SKM-1 treated with dmso at 0.1 percent for 144 hours (cell line): ENCODE measurements at regions not wholly inside any gene's neighbourhood (a gene's known extent, or its start where the extent isn't known, plus 50 kb on each side); places are given as distances from the start of the nearest gene placed in this dataset.
A peak's percentile ranks its signal among the peaks of the same experiment; 100 is the strongest.

Experiments
- DNase-seq: peaks from one replicate; lab custom pipeline; 2025; ENCODE audit not compliant: unreplicated experiment; lab: John Stamatoyannopoulos, UW

- DNase-seq, result no peak
These were observed 873.8 kb upstream of the GCFC2 start for GRCh38 chr2:76584474-76584873.

DNA sequence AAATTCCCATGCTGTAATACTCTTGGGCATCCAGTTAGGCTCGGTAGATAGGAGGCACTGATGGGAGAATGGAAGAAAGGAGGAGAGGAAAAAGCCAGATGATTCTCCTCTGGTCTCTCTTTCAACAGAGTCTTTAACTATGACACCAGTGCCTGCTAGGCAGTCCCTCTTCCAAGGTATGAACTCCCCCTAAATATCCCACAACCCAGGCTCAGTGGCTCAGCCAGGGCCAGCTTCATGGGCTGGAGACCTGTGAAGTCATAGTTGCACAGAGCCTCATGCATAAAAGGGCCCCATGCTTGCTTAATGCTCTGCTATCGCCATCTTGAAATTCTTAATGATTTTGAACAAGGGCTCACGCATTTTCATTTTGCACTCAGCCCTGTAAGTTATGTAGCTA, 869.2 kb upstream of the GCFC2 start:
- DNase-seq, result no peak

- DNase-seq, result no peak
These were observed 862.3 kb upstream of the GCFC2 start for GRCh38 chr2:76572981-76573380.

DNA sequence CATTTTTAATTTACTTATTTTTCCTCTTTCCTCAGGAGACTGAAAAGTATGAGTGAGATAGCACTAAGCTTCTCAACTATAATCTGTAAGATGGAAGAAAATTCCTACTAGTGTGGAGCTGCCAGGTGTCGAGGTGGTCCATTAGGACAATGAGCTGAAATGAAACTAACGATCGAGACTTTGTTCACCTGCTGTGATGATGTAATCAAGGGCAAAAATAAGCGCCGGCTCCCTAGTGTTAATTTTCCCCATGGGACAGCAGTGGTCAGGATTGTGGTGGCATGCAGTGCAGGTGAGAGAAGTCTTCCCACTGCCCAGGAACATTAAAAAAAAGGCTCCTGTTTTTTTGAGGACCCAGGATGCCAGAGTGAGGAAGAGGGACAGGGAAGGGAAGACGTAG, 859.1 kb upstream of the GCFC2 start:
- no peak for DNase-seq

- DNase-seq, result no peak
These were observed 856.8 kb upstream of the GCFC2 start for GRCh38 chr2:76567478-76567877.

GRCh38 chr2:76564734-76565133, 854.0 kb upstream of the GCFC2 start:
- DNase-seq, result no peak

GRCh38 chr2:76563730-76564129, 853.0 kb upstream of the GCFC2 start:
- DNase-seq, result no peak

DNA sequence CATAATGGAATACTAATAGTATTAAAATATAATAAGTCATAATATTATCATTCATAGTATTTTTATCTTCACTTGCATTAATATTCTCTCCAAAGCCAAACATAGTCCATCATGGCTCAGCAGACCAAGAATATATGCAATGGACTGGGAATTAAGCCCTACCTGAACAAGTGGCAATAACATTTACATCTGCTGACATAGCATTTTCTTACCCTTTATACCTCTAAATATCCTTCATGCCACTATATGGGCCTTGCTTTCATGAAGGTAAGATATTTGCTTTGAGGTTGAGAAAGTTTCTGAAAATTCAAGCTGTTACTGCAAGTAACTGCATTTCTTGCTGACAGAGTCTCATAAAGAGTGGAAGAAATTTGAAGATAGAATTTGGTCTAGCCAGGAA, 847.4 kb upstream of the GCFC2 start:
- DNase-seq, result no peak

- DNase-seq, result no peak
These were observed 845.3 kb upstream of the GCFC2 start for GRCh38 chr2:76556018-76556417.

DNA sequence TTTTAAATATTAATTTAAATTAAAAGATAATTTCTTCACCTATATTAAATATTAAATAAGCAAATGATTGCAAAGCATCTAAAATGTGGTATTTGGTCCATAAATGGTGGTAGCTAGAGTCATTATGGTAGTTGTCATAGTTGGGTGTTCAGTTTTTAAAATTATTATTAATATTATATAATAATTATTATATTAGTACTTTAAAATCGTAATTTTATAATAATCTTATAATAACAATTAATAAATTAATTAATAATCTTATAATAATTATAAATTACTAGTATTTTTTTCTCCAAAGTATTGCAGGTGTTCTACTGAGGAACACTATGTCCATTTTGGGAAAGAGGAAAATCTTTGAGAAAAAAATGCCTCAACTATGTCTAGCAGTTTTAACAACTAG, 835.5 kb upstream of the GCFC2 start:
- no peak for DNase-seq

- no peak for DNase-seq
These were observed 834.2 kb upstream of the GCFC2 start for GRCh38 chr2:76544901-76545300.

DNA sequence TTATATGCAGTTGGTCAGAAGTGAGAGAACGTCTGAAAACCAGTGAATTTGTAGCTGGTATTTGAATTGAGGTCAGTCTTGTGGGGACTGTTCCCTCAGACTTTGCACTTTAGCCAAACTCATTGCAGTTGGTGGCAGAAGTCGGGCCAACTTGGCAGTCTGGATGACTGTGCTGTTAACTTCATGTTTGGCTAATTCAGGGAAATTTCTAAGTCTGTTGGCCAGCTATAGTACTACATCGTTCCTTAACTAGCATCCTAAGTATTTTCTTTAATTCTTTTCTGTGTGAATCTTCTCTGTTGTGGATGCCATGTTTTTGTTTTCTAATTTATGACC, 806.8 kb upstream of the GCFC2 start:
- no peak for DNase-seq

DNA sequence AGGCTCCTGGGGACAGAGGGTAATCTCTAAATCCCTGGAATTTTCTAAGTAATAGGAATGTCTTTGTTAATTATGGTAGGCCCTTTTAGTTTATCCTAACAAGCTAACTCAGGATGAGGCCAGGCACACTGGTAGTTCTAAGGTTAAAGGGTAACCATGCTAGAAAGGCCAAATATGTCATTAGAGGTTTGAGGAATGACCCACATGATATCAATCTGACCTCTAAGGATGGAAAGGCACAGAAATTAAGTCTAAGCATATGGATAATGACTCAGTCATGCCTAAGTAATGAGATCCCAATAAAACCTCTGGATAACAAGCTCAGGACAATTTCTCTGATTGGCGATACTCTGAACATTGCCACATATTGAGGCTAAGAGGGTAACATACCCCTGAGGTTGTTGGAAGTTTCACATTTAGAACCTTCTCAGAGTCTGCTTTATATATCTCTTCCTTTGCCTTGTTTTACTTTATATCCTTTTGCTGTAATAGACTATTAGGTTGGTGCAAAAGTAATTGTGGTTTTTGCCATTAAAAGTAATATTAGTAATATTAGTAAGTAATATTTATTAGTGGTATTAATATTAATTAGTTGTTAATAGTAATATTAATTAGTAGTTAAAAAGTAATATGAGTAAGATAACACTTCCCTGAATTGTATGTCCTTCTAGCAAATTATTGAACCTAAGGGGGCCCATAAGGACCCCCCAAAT, 806.3 kb upstream of the GCFC2 start:
- no peak for DNase-seq

- no peak for DNase-seq
These were observed 801.6 kb upstream of the GCFC2 start for GRCh38 chr2:76512201-76512820.

GRCh38 chr2:76506538-76506937, 795.8 kb upstream of the GCFC2 start:
- no peak for DNase-seq

GRCh38 chr2:76501641-76502040, 790.9 kb upstream of the GCFC2 start:
- DNase-seq, result no peak

DNA sequence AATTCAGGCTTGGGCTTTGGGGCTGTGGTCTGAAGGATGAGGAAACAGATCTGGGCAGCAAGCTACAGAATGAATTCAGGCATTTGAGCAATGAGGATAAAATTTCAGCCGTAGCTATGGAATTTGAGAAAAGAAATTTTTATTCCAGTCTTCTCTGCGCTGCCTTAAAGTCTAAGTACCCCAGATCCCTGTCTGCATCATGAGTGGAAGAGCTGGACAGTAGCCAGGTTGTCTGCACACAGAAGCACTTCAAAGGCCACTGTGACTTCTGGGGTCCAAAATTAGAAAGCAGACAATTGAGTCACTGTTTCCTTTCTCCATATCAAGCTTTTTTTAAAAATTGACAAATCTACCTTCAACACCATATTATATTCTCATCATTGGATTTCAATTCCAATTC, 787.6 kb upstream of the GCFC2 start:
- no peak for DNase-seq

- peak; percentile 63 for DNase-seq
These were observed 780.8 kb upstream of the GCFC2 start for GRCh38 chr2:76491503-76491902.

- DNase-seq, result no peak
These were observed 767.7 kb upstream of the GCFC2 start for GRCh38 chr2:76478266-76479035.

GRCh38 chr2:76472946-76473345, 762.2 kb upstream of the GCFC2 start:
- DNase-seq, result no peak

GRCh38 chr2:76469066-76469465, 758.4 kb upstream of the GCFC2 start:
- DNase-seq, result no peak

DNA sequence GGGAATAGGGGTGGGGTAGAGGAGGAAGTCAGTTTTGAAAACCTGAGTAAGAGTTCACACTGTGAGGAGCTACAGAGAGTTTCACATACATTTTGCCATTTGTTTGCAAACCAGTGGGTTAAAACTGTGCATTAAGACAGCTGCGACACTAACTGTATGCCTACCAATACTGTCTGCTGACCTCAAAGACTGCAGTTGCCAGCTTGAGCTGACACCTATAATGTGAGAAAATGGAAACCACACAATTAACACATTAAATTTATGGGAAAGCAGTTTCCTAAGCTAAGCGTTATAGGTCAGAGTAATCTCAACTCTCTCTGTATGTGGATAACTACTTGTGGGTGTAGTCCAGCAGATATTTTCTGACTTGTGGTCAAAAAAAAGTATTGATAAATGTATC, 756.6 kb upstream of the GCFC2 start:
- no peak for DNase-seq
